ENCODE measurements at regions not wholly inside any gene's neighbourhood (a gene's known extent, or its start where the extent isn't known, plus 50 kb on each side); places are given as distances from the start of the nearest gene placed in this dataset.

DNA sequence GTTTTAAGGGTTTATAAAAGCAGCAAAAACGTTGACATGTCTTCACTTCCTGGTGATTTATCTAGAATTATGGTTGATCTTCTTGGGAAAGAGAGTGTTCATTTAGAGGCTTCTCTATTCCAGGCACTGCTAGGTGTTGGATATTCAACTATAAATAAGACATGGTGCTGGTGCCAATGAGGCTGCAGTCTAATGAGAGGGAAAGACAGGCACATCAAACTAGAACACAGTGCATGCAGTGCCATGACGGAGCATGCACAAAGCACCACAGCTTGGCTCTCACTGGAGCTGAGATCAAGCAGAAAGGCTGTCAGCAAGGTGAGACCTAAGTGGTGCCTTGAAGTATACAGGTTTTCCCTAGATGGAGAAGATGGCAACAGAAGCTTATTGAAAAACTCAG is 126.5 kb downstream of the RMI1 start:
- DNase-seq (ENCODE audit: low spot score in 2 of 2) = no peak
- TF ChIP-seq CTCF (IDR thresholded peaks at IDR 0.05) (no peak), POLR2A (IDR thresholded peaks at IDR 0.05) (no peak), EP300 (IDR thresholded peaks at IDR 0.05) (no peak)
- Histone ChIP-seq H3K4me3 (no peak overlapping the region), H3K9me3 (no peaks in the 10 kb centered on the region), H3K27ac (no peak overlapping the region), H3K4me1 (peaks cover 0 to 7% (median 0%) of the 10 kb centered on the region in 4 donors), H3K36me3 (no peaks in the 10 kb centered on the region), H3K27me3 (peaks cover 0 to 19% of the 10 kb centered on the region in 2 donors)
- 87 to 88% methylated on average over 2 of the region's 2 CpGs for WGBS, 2 donors

DNA sequence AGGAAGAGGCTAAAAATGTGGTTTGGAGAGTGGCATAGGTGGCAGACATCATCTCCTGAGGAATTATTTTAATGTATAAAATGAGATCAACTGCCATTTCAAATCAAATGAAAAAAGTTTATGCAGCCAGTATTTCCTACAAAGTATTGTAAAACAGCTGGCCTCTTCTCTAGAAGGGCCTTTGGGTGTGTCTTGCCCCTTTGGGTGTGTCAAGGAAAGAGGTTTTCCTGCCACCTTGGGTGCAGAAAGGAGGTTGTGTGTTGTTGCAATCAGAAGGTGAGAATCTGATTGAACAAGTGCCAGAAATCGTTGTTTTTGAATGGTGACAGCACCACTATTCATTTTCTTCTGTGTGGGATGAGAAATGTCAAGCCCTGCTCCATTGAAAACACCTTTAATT is 127.4 kb downstream of the RMI1 start:
- no peak for DNase-seq (ENCODE audit: low spot score in 2 of 2)
- no peaks in the 10 kb centered on the region for H3K4me1 ChIP-seq
- no peaks in the 10 kb centered on the region for H3K36me3 ChIP-seq
- H3K27me3 ChIP-seq = peaks cover 0 to 9% of the 10 kb centered on the region in 2 donors
- WGBS, 2 donors = 59 to 60% methylated on average over 1 of the region's 1 CpG
- peaks cover 0 to 5% (median 0%) of the 10 kb centered on the region in 4 donors for H3K9me3 ChIP-seq
- no peak for TF ChIP-seq EP300 (IDR thresholded peaks at IDR 0.05)
- TF ChIP-seq POLR2A (IDR thresholded peaks at IDR 0.05) = no peak
- TF ChIP-seq CTCF (IDR thresholded peaks at IDR 0.05) = no peak
- H3K27ac ChIP-seq = no peak overlapping the region
- no peak overlapping the region for H3K4me3 ChIP-seq

DNA sequence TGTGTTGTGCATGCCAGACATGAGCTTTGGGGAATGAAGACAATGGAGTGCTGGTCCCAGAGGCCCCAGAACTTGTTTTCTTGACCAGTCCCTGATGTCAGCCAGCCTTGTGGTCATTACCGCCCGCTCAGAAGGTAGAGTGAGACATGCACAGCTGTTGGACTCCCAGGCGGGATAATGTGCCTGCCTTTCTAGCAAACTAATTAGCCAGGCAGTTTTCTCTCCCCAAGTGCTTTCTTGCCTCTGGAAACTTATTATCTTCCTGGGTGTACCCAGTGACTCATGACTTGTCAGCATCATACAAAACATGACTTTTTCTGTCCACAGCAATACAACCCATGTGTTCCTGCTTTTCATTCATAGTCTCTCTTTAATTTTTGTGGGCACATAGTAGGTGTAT is 131.1 kb downstream of the RMI1 start:
- H3K36me3 ChIP-seq = no peaks in the 10 kb centered on the region
- H3K27me3 ChIP-seq = no peaks in the 10 kb centered on the region
- peaks cover 0 to 28% (median 2%) of the 10 kb centered on the region in 4 donors for H3K9me3 ChIP-seq
- WGBS, 2 donors = 77 to 81% methylated on average over 3 of the region's 3 CpGs
- H3K4me3 ChIP-seq = no peak overlapping the region
- no peaks in the 10 kb centered on the region for H3K4me1 ChIP-seq
- no peak for TF ChIP-seq CTCF (IDR thresholded peaks at IDR 0.05)
- TF ChIP-seq EP300 (IDR thresholded peaks at IDR 0.05) = no peak
- no peak for TF ChIP-seq POLR2A (IDR thresholded peaks at IDR 0.05)
- no peak overlapping the region for H3K27ac ChIP-seq
- no peak for DNase-seq (ENCODE audit: low spot score in 2 of 2)

- WGBS, 2 donors = 10 to 11% methylated on average over 1 of the region's 1 CpG
- Histone ChIP-seq H3K27ac (no peak overlapping the region), H3K9me3 (peaks cover 0 to 11% (median 0%) of the 10 kb centered on the region in 4 donors), H3K27me3 (no peaks in the 10 kb centered on the region), H3K36me3 (no peaks in the 10 kb centered on the region), H3K4me1 (peaks cover 0 to 10% (median 0%) of the 10 kb centered on the region in 4 donors), H3K4me3 (no peak overlapping the region)
- peak in 1 of 2 donors; percentile 6 for DNase-seq (ENCODE audit: low spot score in 2 of 2)
- TF ChIP-seq EP300 (IDR thresholded peaks at IDR 0.05) = peak in 1 of 2 donors; percentile 40
- TF ChIP-seq CTCF (IDR thresholded peaks at IDR 0.05) = no peak
These were observed 141.5 kb downstream of the RMI1 start for GRCh38 chr9:84121991-84122523.

- DNase-seq (ENCODE audit: low spot score in 2 of 2) = no peak
- TF ChIP-seq EP300 (IDR thresholded peaks at IDR 0.05) (no peak), CTCF (IDR thresholded peaks at IDR 0.05) (no peak), POLR2A (IDR thresholded peaks at IDR 0.05) (no peak)
These were observed 142.0 kb downstream of the RMI1 start for GRCh38 chr9:84122572-84122971.

More at GRCh38 chr9:84122572-84122971, 142.0 kb downstream of the RMI1 start:
- Histone ChIP-seq H3K9me3 (peaks cover 0 to 6% (median 0%) of the 10 kb centered on the region in 4 donors), H3K4me1 (peaks cover 0 to 10% (median 0%) of the 10 kb centered on the region in 4 donors), H3K27me3 (no peaks in the 10 kb centered on the region), H3K36me3 (no peaks in the 10 kb centered on the region), H3K27ac (no peak overlapping the region), H3K4me3 (no peak overlapping the region)
- 63 to 70% methylated on average over 1 of the region's 1 CpG for WGBS, 2 donors
